C1 segment of cervical spinal cord (tissue), 14 donors: ENCODE measurements at regions not wholly inside any gene's neighbourhood (a gene's known extent, or its start where the extent isn't known, plus 50 kb on each side); places are given as distances from the start of the nearest gene placed in this dataset.
"Not testable (repeated sequence)": the region's sequence is repeated elsewhere in the genome, so short reads cannot be mapped to it uniquely, and the experiment has no call there.

Source experiments
- DNase-seq, 14 donors: peaks; one replicate each; lab custom pipeline; 2025; lab: John Stamatoyannopoulos, UW

- no peak for DNase-seq
Observed at GRCh38 chr5:158606233-158606632, 493.5 kb downstream of the EBF1 start.

- DNase-seq: no peak
Observed at GRCh38 chr5:158602981-158603380, 496.7 kb downstream of the EBF1 start.

GRCh38 chr5:158601118-158601517, 498.6 kb downstream of the EBF1 start:
- DNase-seq: no peak

GRCh38 chr5:158600679-158601078, 499.0 kb downstream of the EBF1 start:
- DNase-seq: no peak

- DNase-seq: no peak
Observed at GRCh38 chr5:158599157-158599556, 500.6 kb downstream of the EBF1 start.

GRCh38 chr5:158594595-158595242, 505.0 kb downstream of the EBF1 start:
- no peak for DNase-seq

GRCh38 chr5:158593925-158594324, 505.8 kb downstream of the EBF1 start:
- DNase-seq: no peak

GRCh38 chr5:158591301-158591863, 508.3 kb downstream of the EBF1 start:
- no peak for DNase-seq

GRCh38 chr5:158590746-158591300, 508.9 kb downstream of the EBF1 start:
- DNase-seq: no peak

- DNase-seq: no peak
Observed at GRCh38 chr5:158589939-158590338, 509.8 kb downstream of the EBF1 start.

GRCh38 chr5:158588617-158589016, 511.1 kb downstream of the EBF1 start:
- DNase-seq: no peak

- no peak for DNase-seq
Observed at GRCh38 chr5:158586054-158586453, 513.7 kb downstream of the EBF1 start.

GRCh38 chr5:158582669-158583068, 517.0 kb downstream of the EBF1 start:
- not testable (repeated sequence) for DNase-seq

- no peak for DNase-seq
Observed at GRCh38 chr5:158573829-158574228, 525.9 kb downstream of the EBF1 start.

GRCh38 chr5:158570502-158570901, 529.2 kb downstream of the EBF1 start:
- no peak for DNase-seq

GRCh38 chr5:158569534-158569933, 530.2 kb downstream of the EBF1 start:
- DNase-seq: no peak

GRCh38 chr5:158565017-158565789, 534.5 kb downstream of the EBF1 start:
- no peak for DNase-seq

- DNase-seq: no peak
Observed at GRCh38 chr5:158563760-158564390, 535.8 kb downstream of the EBF1 start.

- no peak for DNase-seq
Observed at GRCh38 chr5:158561562-158562190, 538.0 kb downstream of the EBF1 start.

- DNase-seq: no peak
Observed at GRCh38 chr5:158560170-158560569, 539.5 kb downstream of the EBF1 start.

GRCh38 chr5:158559643-158560042, 540.1 kb downstream of the EBF1 start:
- no peak for DNase-seq

GRCh38 chr5:158559066-158559465, 540.6 kb downstream of the EBF1 start:
- DNase-seq: no peak
